ENCODE measurements at regions not wholly inside any gene's neighbourhood (a gene's known extent, or its start where the extent isn't known, plus 50 kb on each side); places are given as distances from the start of the nearest gene placed in this dataset.

DNA sequence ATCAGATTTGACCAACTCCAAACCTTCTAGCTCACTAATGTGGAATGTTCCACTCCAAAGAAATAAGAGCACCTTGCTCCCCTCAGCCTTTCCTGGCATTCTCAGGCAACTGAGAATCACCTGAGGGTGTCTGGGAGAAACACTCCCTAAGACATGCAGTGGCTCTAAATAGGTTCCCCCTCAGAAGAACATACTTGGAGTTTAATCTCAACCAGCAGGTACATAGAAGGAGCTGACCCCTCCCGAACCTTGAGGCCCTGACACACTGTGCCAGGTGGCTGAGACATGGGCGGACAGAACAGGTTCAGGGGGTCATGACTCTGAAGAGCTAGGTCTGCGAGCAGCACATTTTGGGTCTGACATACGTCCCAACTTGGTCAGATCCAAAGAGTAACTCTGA is 107.6 kb upstream of the MAP3K4 start:
- TF ChIP-seq, protein P1, sequence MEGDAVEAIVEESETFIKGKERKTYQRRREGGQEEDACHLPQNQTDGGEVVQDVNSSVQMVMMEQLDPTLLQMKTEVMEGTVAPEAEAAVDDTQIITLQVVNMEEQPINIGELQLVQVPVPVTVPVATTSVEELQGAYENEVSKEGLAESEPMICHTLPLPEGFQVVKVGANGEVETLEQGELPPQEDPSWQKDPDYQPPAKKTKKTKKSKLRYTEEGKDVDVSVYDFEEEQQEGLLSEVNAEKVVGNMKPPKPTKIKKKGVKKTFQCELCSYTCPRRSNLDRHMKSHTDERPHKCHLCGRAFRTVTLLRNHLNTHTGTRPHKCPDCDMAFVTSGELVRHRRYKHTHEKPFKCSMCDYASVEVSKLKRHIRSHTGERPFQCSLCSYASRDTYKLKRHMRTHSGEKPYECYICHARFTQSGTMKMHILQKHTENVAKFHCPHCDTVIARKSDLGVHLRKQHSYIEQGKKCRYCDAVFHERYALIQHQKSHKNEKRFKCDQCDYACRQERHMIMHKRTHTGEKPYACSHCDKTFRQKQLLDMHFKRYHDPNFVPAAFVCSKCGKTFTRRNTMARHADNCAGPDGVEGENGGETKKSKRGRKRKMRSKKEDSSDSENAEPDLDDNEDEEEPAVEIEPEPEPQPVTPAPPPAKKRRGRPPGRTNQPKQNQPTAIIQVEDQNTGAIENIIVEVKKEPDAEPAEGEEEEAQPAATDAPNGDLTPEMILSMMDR (IDR thresholded peaks at IDR 0.05), result no peak
- no peak for TF ChIP-seq POLR2AphosphoS5 (IDR thresholded peaks at IDR 0.05)
